ENCODE measurements at regions not wholly inside any gene's neighbourhood (a gene's known extent, or its start where the extent isn't known, plus 50 kb on each side); places are given as distances from the start of the nearest gene placed in this dataset.
"Not testable (repeated sequence)": the region's sequence is repeated elsewhere in the genome, so short reads cannot be mapped to it uniquely, and the experiment has no call there.

DNA sequence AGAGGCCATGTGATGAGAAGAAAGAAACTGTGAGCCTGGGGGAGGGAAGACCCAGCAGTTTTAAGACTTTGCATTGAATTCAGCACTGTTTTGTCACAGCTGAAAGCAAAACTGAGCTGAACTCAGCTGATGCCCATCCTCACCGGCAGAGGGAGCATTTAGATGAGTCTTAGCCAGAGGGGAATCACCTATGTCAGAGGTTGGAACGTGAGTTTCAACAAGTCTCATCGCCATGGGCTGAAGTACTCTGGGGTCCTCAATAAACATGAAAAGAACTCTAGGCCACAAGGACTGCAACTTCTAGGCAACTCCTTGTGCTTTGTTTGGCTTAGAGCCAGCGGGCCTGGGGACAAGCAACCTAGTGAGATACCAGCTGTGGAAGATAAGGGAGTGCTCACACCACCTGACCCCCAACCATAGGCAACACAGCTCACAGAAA lies 324.5 kb downstream of the TBL1XR1 start:
- peak; percentile 59 to 71 for DNase-seq (ENCODE audit: low read depth in 2 of 2)

DNA sequence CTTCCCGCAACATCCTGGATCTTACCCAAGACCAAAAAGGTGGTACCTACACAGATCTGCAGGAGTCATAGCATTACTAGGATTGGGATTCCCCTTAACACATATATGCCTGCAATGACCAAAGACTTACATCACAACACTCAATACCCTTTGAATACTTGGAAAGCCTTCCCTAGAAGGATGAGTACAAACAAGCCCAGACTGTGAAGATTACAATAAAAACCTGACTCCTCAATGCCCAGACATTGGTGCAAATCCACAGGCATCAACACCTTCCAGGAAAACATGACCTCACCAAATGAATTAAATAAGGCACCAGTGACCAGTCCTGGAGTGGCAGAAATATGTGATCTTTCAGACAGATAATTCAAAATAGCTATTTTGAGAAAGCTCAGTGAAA lies 326.8 kb downstream of the TBL1XR1 start:
- DNase-seq (ENCODE audit: low read depth in 2 of 2), result no peak

- DNase-seq (ENCODE audit: low read depth in 2 of 2), result no peak
Measured at GRCh38 chr3:176867681-176868663, 329.3 kb downstream of the TBL1XR1 start.

- DNase-seq (ENCODE audit: low read depth in 2 of 2), result no peak
Measured at GRCh38 chr3:176861137-176861536, 336.1 kb downstream of the TBL1XR1 start.

GRCh38 chr3:176856721-176857120 lies 340.6 kb downstream of the TBL1XR1 start:
- no peak for DNase-seq (ENCODE audit: low read depth in 2 of 2)

DNA sequence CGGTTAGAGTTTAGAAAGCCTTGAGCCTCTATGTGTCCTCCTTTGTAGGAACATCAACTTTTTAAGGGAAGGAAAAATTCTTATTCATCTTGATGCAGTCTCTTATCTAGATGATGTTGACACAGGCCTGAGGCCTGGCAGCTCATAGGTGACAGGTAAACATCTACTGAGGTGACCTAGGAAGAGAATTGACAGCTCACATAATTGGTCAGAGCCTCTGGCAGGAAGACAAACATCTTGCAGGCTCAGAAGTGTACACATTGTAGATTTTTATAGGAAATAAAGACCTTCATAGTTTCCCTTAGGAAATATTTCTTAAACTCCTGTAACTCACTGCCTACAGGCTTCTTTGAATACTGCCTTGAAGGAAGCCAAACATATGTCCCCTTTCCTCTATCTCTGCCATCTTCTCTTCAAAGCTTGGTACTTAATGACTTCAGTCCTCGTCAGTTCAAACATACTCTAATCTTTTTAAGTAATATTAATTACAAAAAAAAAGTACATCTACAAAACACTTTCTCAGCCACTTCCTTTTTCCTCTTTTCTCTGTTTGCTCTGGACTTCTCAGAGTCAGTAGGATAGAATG lies 341.3 kb downstream of the TBL1XR1 start:
- DNase-seq (ENCODE audit: low read depth in 2 of 2), result no peak

DNA sequence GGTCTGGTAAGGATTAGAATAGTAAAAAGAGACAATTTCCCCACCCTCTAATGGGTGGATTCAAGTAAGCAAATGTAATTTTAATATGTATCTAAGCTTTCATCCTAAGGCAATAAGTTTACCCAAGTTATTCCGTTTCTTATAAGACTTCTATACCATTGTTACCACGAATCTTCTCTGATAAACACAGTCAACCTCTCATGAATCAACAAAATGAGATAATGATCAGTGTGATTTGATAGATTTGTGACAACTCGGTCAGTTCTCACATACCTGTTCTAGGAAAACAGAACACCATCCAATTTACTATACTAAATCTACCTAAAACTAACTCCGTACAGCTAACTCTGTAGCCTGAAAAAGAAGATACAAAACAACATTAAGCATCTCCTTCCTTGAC lies 342.1 kb downstream of the TBL1XR1 start:
- no peak for DNase-seq (ENCODE audit: low read depth in 2 of 2)

GRCh38 chr3:176850498-176850897 lies 346.8 kb downstream of the TBL1XR1 start:
- no peak for DNase-seq (ENCODE audit: low read depth in 2 of 2)

GRCh38 chr3:176848431-176849214 lies 348.7 kb downstream of the TBL1XR1 start:
- DNase-seq (ENCODE audit: low read depth in 2 of 2), result no peak

- no peak for DNase-seq (ENCODE audit: low read depth in 2 of 2)
Measured at GRCh38 chr3:176842914-176843313, 354.4 kb downstream of the TBL1XR1 start.

DNA sequence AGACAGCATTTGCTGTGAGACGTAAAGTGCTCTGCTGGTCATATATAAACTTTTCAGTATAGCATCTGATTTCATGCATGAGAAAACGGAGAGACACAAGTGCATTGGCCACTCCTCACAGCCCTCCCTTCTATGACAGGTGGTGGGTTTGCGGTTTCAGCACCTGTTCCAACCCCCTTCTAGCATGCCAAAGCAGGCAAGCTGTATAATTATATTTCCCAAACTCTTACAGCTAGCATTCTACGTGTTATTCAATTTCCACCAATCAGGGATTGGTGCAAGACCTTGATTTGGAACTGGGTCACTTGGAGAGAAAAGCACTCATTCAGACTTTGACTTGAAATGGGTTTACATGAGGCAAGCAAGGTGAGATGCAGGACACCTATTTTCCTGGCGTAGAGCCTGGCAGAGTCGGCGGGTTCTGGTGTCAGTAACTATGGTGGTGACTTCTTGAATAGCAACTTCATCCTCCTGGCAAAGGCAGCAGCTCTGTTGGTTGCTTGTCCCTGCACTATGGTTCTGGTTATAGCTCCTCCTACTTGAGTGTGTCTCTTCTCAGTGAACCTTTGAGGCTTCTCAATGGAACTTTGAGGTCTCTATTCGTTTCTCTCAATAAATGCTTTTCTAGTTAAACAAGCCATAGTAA lies 356.5 kb downstream of the TBL1XR1 start:
- DNase-seq (ENCODE audit: low read depth in 2 of 2), result no peak

GRCh38 chr3:176839901-176840300 lies 357.4 kb downstream of the TBL1XR1 start:
- no peak for DNase-seq (ENCODE audit: low read depth in 2 of 2)

- no peak for DNase-seq (ENCODE audit: low read depth in 2 of 2)
Measured at GRCh38 chr3:176839466-176839865, 357.8 kb downstream of the TBL1XR1 start.

DNA sequence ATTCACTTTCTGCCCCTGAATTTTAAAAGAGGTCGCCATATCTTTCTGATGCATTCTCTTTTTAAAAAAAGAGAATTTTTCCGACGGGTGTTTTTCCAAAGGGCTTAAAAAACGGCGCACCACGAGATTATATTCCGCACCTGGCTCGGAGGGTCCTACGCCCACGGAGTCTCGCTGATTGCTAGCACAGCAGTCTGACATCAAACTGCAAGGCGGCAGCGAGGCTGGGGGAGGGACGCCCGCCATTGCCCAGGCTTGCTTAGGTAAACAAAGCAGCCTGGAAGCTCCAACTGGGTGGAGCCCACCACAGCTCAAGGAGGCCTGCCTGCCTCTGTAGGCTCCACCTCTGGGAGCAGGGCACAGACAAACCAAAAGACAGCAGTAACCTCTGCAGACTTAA lies 370.0 kb downstream of the TBL1XR1 start:
- not testable (repeated sequence) for DNase-seq (ENCODE audit: low read depth in 2 of 2)

DNA sequence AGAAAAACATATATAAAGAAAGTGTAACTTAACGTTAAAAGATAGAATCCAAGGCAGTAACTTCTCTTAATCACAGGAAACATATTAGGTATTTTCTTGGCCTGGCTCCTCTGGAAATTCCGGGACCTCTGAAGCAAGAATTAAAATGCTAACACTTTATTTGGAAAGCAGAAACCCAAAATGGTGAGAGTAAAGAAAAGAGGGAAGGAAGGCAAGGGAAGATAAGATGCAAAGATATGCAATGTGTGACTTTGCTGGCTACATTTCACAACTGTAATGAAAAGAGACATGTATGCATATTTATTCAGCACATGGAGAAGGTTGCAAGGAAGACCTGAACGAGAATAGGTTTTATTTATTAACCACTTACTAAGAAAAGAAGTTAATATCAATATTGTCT lies 372.5 kb downstream of the TBL1XR1 start:
- no peak for DNase-seq (ENCODE audit: low read depth in 2 of 2)

DNA sequence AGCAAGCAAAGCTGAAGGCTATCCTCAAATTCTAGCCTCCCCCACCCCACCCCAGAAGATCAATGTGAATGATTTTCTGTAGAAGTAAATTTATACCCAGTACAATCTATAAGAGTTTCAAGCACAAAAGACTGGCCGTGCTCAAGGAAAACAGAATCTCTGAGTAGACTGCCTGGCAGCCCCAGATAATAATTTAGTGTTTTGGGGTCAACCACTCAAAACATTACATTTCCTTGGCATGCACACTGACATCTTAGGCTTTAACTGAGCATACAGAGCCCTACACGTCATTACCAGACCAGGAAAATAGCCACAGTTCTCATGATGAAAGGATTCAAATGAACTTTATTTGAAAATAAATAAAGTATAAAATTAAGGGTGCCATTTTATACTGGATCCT lies 376.5 kb downstream of the TBL1XR1 start:
- DNase-seq (ENCODE audit: low read depth in 2 of 2), result no peak

- DNase-seq (ENCODE audit: low read depth in 2 of 2), result no peak
Measured at GRCh38 chr3:176816937-176817336, 380.3 kb downstream of the TBL1XR1 start.

- DNase-seq (ENCODE audit: low read depth in 2 of 2), result peak; percentile 14 to 32
Measured at GRCh38 chr3:176814285-176814684, 383.0 kb downstream of the TBL1XR1 start.

DNA sequence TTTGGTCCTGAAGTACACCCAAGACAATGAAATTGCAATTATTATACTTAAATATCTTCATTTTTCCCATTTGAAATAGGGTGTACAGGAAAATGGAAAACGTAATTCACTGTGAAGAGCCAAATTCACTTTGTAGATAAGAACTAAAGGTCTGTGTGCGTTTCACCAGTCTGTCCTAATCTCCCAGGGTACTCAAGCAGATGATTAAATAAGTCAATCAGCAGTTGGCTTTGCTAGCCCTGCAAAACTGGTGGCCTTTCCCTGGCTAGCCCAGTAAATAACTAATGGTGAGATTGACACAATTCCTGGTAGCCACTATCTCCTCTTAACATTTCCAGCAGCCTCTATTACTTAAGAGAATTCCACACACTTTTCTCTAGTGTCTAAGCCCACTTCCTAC lies 389.3 kb downstream of the TBL1XR1 start:
- no peak for DNase-seq (ENCODE audit: low read depth in 2 of 2)

GRCh38 chr3:176799675-176800074 lies 397.6 kb downstream of the TBL1XR1 start:
- DNase-seq (ENCODE audit: low read depth in 2 of 2), result no peak

DNA sequence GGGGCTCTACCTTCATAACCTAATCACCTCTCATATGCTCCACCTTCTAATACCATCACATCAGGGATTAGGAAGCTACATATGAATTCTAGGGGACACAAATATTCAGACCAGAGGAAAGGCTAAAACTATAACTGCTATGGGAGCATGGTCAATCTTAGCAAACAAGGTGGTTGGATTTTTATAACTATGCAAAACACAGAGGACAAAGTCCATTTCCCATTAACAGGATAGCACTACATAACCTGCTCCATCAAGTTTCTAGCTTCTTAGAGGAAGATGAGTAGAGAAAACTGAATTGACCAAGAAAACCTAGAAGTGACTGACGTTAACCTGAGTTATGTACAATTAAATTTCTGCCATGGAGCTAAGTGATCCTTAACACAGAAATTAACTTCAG lies 398.6 kb downstream of the TBL1XR1 start:
- no peak for DNase-seq (ENCODE audit: low read depth in 2 of 2)

DNA sequence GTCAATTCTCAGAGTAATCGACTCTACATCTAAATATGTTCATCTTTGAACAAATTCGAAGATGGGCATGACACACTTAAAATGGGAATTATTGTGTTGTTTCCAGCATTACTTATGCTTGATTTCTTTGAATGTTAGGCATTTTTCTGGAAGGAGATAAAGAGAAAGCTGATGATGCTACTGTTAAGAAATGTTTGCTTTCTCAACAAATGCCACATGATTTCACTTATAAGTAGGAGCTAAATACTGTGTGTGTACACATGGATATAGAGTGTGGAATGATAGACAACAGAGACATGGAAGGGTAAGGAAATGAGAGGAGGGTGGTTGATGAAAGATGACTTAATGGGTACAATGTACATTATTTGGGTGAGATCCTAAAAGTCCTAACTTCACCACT lies 400.9 kb downstream of the TBL1XR1 start:
- DNase-seq (ENCODE audit: low read depth in 2 of 2), result no peak
